GM21367 (cell line): ENCODE measurements at regions not wholly inside any gene's neighbourhood (a gene's known extent, or its start where the extent isn't known, plus 50 kb on each side); places are given as distances from the start of the nearest gene placed in this dataset.

ENCODE experiments used
- ATAC-seq: cut with Tn5 transposase; IDR thresholded peaks from one replicate; pipeline ENCODE4 v1.9.1; 2021; ENCODE audit not compliant: unreplicated experiment

DNA sequence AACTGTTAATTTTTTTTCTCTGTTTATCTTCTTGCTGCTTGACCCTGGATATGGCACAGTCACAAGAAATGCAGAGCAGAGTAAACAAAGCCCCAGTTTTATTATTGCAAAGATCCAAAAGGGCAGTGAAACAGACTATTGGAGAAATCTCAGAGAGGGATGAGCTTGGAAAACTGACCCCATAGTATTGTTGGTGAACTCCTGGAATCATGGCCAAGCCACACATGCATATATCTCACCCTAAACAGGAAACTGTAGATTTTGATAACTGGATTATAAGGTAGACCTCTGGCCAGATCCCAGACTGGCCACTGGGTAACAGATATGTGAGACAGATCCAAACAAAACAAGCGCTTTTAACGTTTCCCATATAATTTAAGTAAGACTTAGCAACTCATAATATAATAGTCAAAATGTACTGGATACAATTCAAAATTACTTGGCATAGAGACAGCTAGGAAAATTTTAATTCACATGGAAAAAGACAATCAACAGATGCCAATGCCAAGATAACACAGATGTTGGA lies 263.5 kb upstream of the SEMA6A start:
- ATAC-seq = no peak

GRCh38 chr5:116834796-116835515 lies 260.3 kb upstream of the SEMA6A start:
- ATAC-seq = no peak

DNA sequence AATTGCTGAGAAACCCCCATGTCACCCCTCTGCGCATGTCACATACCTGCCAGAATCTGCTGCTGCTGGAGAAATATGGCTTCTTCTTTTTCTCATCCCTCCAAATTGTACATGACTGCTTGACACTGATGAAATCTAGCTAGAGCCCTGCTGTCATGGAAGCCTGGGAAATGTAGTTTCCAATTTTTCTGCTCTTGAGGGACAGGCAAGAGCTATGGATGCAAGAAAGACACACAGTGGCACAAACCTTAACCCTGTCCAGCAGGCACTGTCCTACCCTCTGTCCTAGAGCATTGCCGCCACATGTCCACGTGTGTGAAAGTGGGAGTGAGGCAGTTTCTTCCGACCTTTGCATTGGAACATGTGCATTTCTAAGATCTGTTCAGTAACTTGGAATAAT lies 255.5 kb upstream of the SEMA6A start:
- ATAC-seq = no peak

- ATAC-seq = no peak
Observed at GRCh38 chr5:116827078-116827477, 252.5 kb upstream of the SEMA6A start.

DNA sequence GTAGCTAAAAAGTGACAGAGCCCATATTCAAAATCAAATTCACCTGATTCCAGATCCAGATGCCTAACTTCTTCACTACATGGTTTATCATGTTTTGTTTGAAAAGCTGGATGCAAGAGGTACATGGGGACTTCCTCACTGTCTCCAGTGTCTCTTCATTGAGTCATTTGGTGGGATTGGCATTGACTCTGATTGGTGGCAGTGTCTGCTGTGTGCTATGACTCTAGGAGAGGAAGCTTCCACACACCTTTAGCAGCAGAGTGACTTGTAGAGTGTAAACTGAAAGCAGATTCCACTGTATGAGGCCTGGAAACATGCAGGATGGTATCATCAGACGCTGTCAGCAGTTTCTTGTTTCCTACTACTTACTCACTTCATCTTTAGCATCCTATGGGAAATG lies 250.9 kb upstream of the SEMA6A start:
- no peak for ATAC-seq

- ATAC-seq = no peak
Observed at GRCh38 chr5:116824751-116825438, 250.3 kb upstream of the SEMA6A start.

- no peak for ATAC-seq
Observed at GRCh38 chr5:116814626-116815385, 240.2 kb upstream of the SEMA6A start.

- no peak for ATAC-seq
Observed at GRCh38 chr5:116813906-116814305, 239.3 kb upstream of the SEMA6A start.

GRCh38 chr5:116813356-116813755 lies 238.7 kb upstream of the SEMA6A start:
- ATAC-seq = no peak

GRCh38 chr5:116810951-116811350 lies 236.3 kb upstream of the SEMA6A start:
- no peak for ATAC-seq

- ATAC-seq = no peak
Observed at GRCh38 chr5:116806836-116807235, 232.2 kb upstream of the SEMA6A start.

DNA sequence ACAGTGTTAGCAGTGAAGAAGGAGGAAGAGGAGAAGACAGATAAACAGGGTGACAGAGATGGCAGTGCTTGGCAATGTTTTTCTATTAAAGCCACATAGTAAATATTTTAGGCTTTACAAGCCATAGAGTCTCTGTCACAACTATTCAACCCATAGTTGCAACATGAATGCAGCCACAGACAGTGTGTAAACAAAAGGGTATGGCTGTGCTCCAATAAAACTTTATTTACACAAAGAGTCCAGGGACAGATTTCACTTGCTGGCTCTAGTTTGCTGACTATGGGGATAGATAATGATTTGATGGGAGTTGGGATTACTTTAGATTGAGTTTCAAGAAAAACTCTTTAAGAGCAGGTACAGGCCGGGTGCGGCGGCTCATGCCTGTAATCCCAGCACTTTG lies 224.8 kb upstream of the SEMA6A start:
- no peak for ATAC-seq

- ATAC-seq = no peak
Observed at GRCh38 chr5:116795189-116795588, 220.6 kb upstream of the SEMA6A start.

DNA sequence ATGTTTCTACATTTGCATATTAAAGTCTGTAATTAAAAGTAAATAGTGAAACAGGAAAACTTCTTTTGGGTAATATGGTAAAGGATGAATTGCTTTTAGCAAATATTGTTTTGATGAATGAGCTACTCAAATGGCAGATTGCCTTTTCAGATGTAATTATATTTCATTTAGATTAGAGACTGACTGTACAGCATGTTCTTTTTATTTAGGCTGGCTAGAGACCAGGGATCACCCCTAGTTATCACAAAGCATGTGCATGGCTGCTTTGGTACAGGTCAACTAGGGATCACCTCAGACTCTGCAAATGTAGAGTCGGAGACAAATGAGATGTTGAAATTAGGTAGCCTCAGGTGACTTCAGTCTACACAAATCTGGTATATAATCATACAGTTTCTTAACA lies 214.9 kb upstream of the SEMA6A start:
- ATAC-seq = no peak

DNA sequence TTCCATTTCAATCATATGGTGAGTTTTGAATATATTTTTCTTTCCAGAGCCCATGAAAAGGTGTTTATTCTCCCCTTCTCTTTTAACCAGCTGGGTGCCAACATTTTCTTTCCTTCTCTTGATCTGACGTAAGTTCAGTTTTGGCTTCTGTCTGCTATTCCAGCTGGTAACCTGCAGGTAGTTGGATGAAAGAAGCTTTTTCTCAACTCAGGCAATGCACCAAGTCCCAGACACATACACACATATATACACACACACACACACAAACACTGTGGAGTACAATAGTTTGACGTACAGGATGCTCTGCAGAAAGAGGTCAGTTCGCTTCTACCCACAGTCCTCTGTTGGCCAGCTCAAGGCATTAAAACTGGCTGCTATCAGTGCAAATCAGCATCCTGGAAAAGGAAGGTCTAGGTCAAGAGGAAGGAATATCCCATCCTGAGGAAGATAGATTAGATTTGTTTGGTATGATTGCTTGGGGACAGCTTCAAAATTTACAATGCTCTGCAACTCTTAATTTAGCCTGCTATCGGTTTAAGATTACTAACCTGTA lies 214.3 kb upstream of the SEMA6A start:
- no peak for ATAC-seq

GRCh38 chr5:116787570-116787969 lies 212.9 kb upstream of the SEMA6A start:
- ATAC-seq = no peak

DNA sequence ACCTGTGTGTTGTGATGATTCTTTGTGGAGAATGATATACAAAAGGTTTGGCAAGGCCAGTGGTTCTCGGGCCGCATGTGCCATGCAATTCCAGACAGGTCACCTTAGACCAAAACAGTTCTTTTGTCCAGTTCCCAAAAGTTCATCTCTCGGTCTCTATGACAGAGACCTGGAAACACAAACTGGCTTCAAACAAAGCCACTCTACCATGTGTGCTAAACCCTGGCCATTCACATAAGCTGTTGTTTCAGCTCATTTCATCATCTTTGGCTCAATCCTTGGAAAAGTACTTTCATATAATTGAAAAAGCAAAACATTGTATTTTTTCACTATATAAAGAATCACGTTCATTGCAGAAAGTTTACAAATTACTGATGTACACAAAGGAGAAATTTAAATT lies 210.5 kb upstream of the SEMA6A start:
- no peak for ATAC-seq

- ATAC-seq = no peak
Observed at GRCh38 chr5:116779846-116780245, 205.2 kb upstream of the SEMA6A start.

GRCh38 chr5:116778651-116779280 lies 204.1 kb upstream of the SEMA6A start:
- no peak for ATAC-seq

DNA sequence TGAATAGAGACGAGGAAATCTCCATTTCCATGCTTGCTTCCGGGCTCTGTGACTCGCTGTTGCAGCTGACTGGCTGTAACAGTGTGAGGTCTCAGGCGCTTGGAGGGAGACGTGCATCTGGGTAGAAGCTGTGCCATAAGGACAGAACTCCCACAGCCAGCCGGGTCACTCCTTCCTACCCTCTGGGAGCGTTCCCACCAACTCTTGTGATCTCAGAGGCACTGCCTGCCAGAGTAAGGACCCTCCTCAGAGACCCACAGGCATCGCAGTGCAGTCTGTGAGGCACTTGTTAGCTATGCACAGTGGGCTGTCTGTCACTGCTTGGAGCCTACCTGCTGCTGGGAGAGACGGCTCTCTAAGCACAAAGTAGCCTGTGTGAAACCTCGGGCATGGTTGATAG lies 203.4 kb upstream of the SEMA6A start:
- ATAC-seq = peak; percentile 51

GRCh38 chr5:116773926-116774325 lies 199.3 kb upstream of the SEMA6A start:
- no peak for ATAC-seq
